B cell (primary cell): ENCODE measurements at regions not wholly inside any gene's neighbourhood (a gene's known extent, or its start where the extent isn't known, plus 50 kb on each side); places are given as distances from the start of the nearest gene placed in this dataset.

Experiments used
- ATAC-seq: fragments of 200-7000 bp; cut with Tn5 transposase; one replicate; pipeline ENCODE4 v1.10.0; 2021; ENCODE audit warnings: low read depth, mild to moderate bottlenecking, moderate number of reproducible peaks, moderate library complexity
- CTCF ChIA-PET: fragments of 350-600 bp; sonication (Branson Sonifier 250); formaldehyde crosslinking; loops from one replicate; lab custom pipeline; 2021; ENCODE audit warnings: antibody characterized with exemption, inconsistent platforms; lab: Charles Lee
- POLR2A ChIA-PET: fragments of 350-600 bp; sonication (Branson Sonifier 250); formaldehyde crosslinking; loops from one replicate; lab custom pipeline; 2021; ENCODE audit warnings: antibody characterized with exemption; lab: Charles Lee
- DNase-seq: peaks from one replicate; pipeline ENCODE4 v3.0.0; 2013
- H2AFZ ChIP-seq: 2 replicates; pipeline ENCODE4 v1.6.1; 2012; ENCODE audit warnings: mild to moderate bottlenecking, low read depth, low read length; ENCODE audit not compliant: insufficient read depth, poor library complexity, severe bottlenecking
- H3K27ac ChIP-seq, 2 donors: 1 replicate in 1 of 2; 2 replicates in 1 of 2; pipeline ENCODE4 v1.5.1; 2012 to 2013; ENCODE audit warnings: low read length in 2 of 2, mild to moderate bottlenecking in 2 of 2, moderate library complexity in 1 of 2
- H3K27me3 ChIP-seq, 4 experiments: fragments of 200-600 bp in 1 of 4; sonication (generic) in 1 of 4; replicated peaks in 1 of 4; 1 replicate in 2 of 4; 2 replicates in 2 of 4; pipeline versions ENCODE4 v1.6.1 to v1.7.0; 2013 to 2016; ENCODE audit warnings: low read length in 3 of 4, mild to moderate bottlenecking in 2 of 4, mixed read lengths in 1 of 4, moderate library complexity in 1 of 4; ENCODE audit not compliant: insufficient read depth in 4 of 4, control insufficient read depth in 3 of 4; ENCODE audit errors: control extremely low read depth in 1 of 4
- H3K36me3 ChIP-seq, 2 experiments: replicated peaks in 1 of 2; 1 replicate in 1 of 2; 2 replicates in 1 of 2; pipeline versions ENCODE4 v1.6.1 to v1.7.1; 2013; ENCODE audit warnings: low read length in 1 of 2; ENCODE audit not compliant: insufficient read depth in 2 of 2, control insufficient read depth in 1 of 2; ENCODE audit errors: control extremely low read depth in 1 of 2, extremely low read depth in 1 of 2
- H3K4me1 ChIP-seq, 2 donors: fragments of 200-600 bp in 1 of 2; sonication (generic) in 1 of 2; 1 replicate in 1 of 2; 2 replicates in 1 of 2; pipeline versions ENCODE4 v1.5.1 to v1.6.1; 2013 to 2017; ENCODE audit warnings: low read length in 2 of 2; ENCODE audit not compliant: control insufficient read depth in 2 of 2, insufficient read depth in 2 of 2
- H3K4me2 ChIP-seq: replicated peaks from 2 replicates; pipeline ENCODE3; 2012; ENCODE audit warnings: mild to moderate bottlenecking, low read depth, low read length; ENCODE audit not compliant: poor library complexity, severe bottlenecking
- H3K4me3 ChIP-seq, 5 experiments: fragments of 200-600 bp in 1 of 5; sonication (generic) in 1 of 5; 1 replicate in 3 of 5; 2 replicates in 2 of 5; pipeline versions ENCODE4 v1.5.1 to v1.7.0; 2011 to 2016; ENCODE audit warnings: low read length in 4 of 5, mild to moderate bottlenecking in 4 of 5, low read depth in 2 of 5, control low read depth in 1 of 5, moderate library complexity in 1 of 5; ENCODE audit not compliant: insufficient read depth in 1 of 5; ENCODE audit errors: control extremely low read depth in 1 of 5, extremely low read depth in 1 of 5
- H3K79me2 ChIP-seq: fragments of 200-600 bp; sonication (generic); one replicate; pipeline ENCODE4 v1.6.0; 2016; ENCODE audit warnings: low read length; ENCODE audit not compliant: control insufficient read depth, insufficient read depth
- H3K9ac ChIP-seq: fragments of 200-600 bp; sonication (generic); 2 replicates; pipeline ENCODE4 v1.6.1; 2017; ENCODE audit warnings: mild to moderate bottlenecking, low read length, moderate library complexity
- H3K9me3 ChIP-seq, 3 donors: one replicate each; pipeline versions ENCODE4 v1.6.1 to v1.7.1; 2013; ENCODE audit warnings: low read length in 2 of 3; ENCODE audit not compliant: control insufficient read depth in 2 of 3, insufficient read depth in 1 of 3; ENCODE audit errors: control extremely low read depth in 1 of 3
- H4K20me1 ChIP-seq: 2 replicates; pipeline ENCODE4 v1.6.0; 2012; ENCODE audit warnings: mild to moderate bottlenecking, low read length; ENCODE audit not compliant: insufficient read depth, control insufficient read depth, poor library complexity, severe bottlenecking
- H3K27ac Mint-ChIP-seq: one replicate; pipeline ENCODE4 v1.8.0; 2021; ENCODE audit warnings: mixed read lengths
- H3K27me3 Mint-ChIP-seq: one replicate; pipeline ENCODE4 v1.8.0; 2021; ENCODE audit warnings: mixed read lengths
- H3K4me1 Mint-ChIP-seq: one replicate; pipeline ENCODE4 v1.8.0; 2021; ENCODE audit warnings: mixed read lengths
- H3K4me3 Mint-ChIP-seq: one replicate; pipeline ENCODE4 v1.8.0; 2021; ENCODE audit warnings: mixed read lengths
- H3K9me3 Mint-ChIP-seq: one replicate; pipeline ENCODE4 v1.8.0; 2022; ENCODE audit warnings: mixed read lengths; ENCODE audit not compliant: insufficient read depth
- EZH2 ChIP-seq: IDR thresholded peaks from 2 replicates; pipeline ENCODE4 v1.6.1; 2012; ENCODE audit warnings: borderline replicate concordance, low read depth, mild to moderate bottlenecking, moderate library complexity, low read length; ENCODE audit not compliant: insufficient read depth, poor library complexity, severe bottlenecking
- WGBS: methylation state at CpG from one replicate; pipeline ENCODE4 v1.1.5; 2013; ENCODE audit warnings: missing lambda C conversion rate; ENCODE audit not compliant: insufficient coverage; 5-methylcytosine and 5-hydroxymethylcytosine counted together
- intact Hi-C: fragments of 100-400 bp; cut with micrococcal nuclease; formaldehyde crosslinking; loops from one replicate; pipeline ENCODE4 v1.10.0; 2022
- TF ChIP-seq, protein P1 (sequence below): fragments of 200-600 bp; IDR thresholded peaks from one replicate; pipeline ENCODE4 v1.8.0; 2022; ENCODE audit warnings: antibody characterized with exemption, mild to moderate bottlenecking

DNA sequence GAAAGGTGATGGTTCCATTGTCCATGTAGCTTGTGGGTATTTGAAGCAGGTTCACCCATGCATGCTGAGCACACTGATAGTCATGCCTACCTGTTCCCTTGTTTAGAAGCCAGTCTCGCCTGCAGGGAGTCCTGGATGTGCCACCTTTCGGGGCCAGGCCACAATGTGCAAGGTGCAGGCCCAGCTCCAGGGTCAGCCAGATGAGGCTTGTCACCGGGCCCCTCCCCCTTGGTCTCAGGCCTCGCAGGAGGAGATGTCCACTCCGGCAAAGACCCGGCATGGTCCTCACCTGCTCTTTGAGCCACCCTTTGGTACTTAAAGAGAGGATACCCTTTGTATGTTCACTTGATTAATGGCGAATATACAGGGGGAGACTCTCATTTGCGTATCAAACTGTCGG lies 140.4 kb upstream of the RTL1 start:
- Histone ChIP-seq H3K9me3 (peaks cover 0 to 26% (median 0%) of the 10 kb centered on the region in 3 donors), H3K4me1 (no peaks in the 10 kb centered on the region), H3K79me2 (no peaks in the 10 kb centered on the region), H3K36me3 (no peaks in the 10 kb centered on the region), H4K20me1 (no peaks in the 10 kb centered on the region), H2AFZ (no peak overlapping the region), H3K27me3 (no peaks in the 10 kb centered on the region), H3K27ac (no peak overlapping the region), H3K4me2 (no peak overlapping the region), H3K9ac (no peak overlapping the region), H3K4me3 (no peak overlapping the region)
- 95% methylated on average over 9 of the region's 9 CpGs for WGBS
- CTCF ChIA-PET: no interaction called here
- ATAC-seq: no peak
- no peak overlapping the region for H3K4me3 Mint-ChIP-seq
- TF ChIP-seq, protein P1, sequence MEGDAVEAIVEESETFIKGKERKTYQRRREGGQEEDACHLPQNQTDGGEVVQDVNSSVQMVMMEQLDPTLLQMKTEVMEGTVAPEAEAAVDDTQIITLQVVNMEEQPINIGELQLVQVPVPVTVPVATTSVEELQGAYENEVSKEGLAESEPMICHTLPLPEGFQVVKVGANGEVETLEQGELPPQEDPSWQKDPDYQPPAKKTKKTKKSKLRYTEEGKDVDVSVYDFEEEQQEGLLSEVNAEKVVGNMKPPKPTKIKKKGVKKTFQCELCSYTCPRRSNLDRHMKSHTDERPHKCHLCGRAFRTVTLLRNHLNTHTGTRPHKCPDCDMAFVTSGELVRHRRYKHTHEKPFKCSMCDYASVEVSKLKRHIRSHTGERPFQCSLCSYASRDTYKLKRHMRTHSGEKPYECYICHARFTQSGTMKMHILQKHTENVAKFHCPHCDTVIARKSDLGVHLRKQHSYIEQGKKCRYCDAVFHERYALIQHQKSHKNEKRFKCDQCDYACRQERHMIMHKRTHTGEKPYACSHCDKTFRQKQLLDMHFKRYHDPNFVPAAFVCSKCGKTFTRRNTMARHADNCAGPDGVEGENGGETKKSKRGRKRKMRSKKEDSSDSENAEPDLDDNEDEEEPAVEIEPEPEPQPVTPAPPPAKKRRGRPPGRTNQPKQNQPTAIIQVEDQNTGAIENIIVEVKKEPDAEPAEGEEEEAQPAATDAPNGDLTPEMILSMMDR: no peak
- no peak for TF ChIP-seq EZH2
- H3K27me3 Mint-ChIP-seq: no peaks in the 10 kb centered on the region
- H3K9me3 Mint-ChIP-seq: no peaks in the 10 kb centered on the region
- intact Hi-C loops: no loop called here
- H3K4me1 Mint-ChIP-seq: no peaks in the 10 kb centered on the region
- H3K27ac Mint-ChIP-seq: no peak overlapping the region
- no peak for DNase-seq
- POLR2A ChIA-PET: no interaction called here

- ChIA-PET CTCF (no interaction called here), POLR2A (no interaction called here)
- no peaks in the 10 kb centered on the region for H3K4me1 Mint-ChIP-seq
- Histone ChIP-seq H3K4me2 (no peak overlapping the region), H3K36me3 (no peaks in the 10 kb centered on the region), H3K9me3 (peaks cover 0 to 27% (median 0%) of the 10 kb centered on the region in 3 donors), H3K4me3 (no peak overlapping the region), H4K20me1 (no peaks in the 10 kb centered on the region), H3K27me3 (no peaks in the 10 kb centered on the region), H3K27ac (no peak overlapping the region), H3K9ac (no peak overlapping the region), H3K79me2 (no peaks in the 10 kb centered on the region), H3K4me1 (no peaks in the 10 kb centered on the region), H2AFZ (no peak overlapping the region)
- no peak overlapping the region for H3K27ac Mint-ChIP-seq
- TF ChIP-seq, protein P1: no peak
- no peak for TF ChIP-seq EZH2
- ATAC-seq (no peak), DNase-seq (no peak)
- no peaks in the 10 kb centered on the region for H3K9me3 Mint-ChIP-seq
- no peak overlapping the region for H3K4me3 Mint-ChIP-seq
- intact Hi-C loops: no loop called here
- WGBS: 88% methylated on average over 14 of the region's 14 CpGs
- H3K27me3 Mint-ChIP-seq: no peaks in the 10 kb centered on the region
Observed at GRCh38 chr14:101044741-101045140, 141.2 kb upstream of the RTL1 start.
